WTC11 (cell line): ENCODE measurements at regions not wholly inside any gene's neighbourhood (a gene's known extent, or its start where the extent isn't known, plus 50 kb on each side); places are given as distances from the start of the nearest gene placed in this dataset.

Experiments
- ATF1 ChIP-seq: sonication (generic); formaldehyde crosslinking; IDR thresholded peaks from 2 replicates; pipeline ENCODE4 v1.8.1; 2023; ENCODE audit warnings: mild to moderate bottlenecking, moderate library complexity, missing genetic modification reagents
- E2F1 ChIP-seq: sonication (generic); formaldehyde crosslinking; IDR thresholded peaks from 2 replicates; pipeline ENCODE4 v1.8.0; 2022; ENCODE audit warnings: mild to moderate bottlenecking, missing genetic modification reagents
- JUN ChIP-seq: sonication (generic); formaldehyde crosslinking; IDR thresholded peaks from 2 replicates; pipeline ENCODE4 v1.8.0; 2023; ENCODE audit warnings: mild to moderate bottlenecking, missing genetic modification reagents
- NFATC4 ChIP-seq: fragments of 250-450 bp; sonication (Bioruptor Pico); IDR thresholded peaks from 2 replicates; pipeline ENCODE4 v1.9.0; 2021; ENCODE audit warnings: mild to moderate bottlenecking
- RELA ChIP-seq: sonication (generic); formaldehyde crosslinking; IDR thresholded peaks from 2 replicates; pipeline ENCODE4 v1.8.1; 2022; ENCODE audit warnings: missing genetic modification reagents, mild to moderate bottlenecking, borderline replicate concordance
- ZNF232 ChIP-seq: sonication (generic); formaldehyde crosslinking; IDR thresholded peaks from 2 replicates; pipeline ENCODE4 v1.8.0; 2022; ENCODE audit warnings: mild to moderate bottlenecking, missing genetic modification reagents
- TF ChIP-seq, protein P1 (sequence below): sonication (generic); formaldehyde crosslinking; conservative IDR thresholded peaks from 2 replicates; pipeline ENCODE4 v1.8.1; 2022; ENCODE audit warnings: mild to moderate bottlenecking, missing genetic modification reagents
- TF ChIP-seq, protein P2 (sequence below): fragments of 200-600 bp; IDR thresholded peaks from 2 replicates; pipeline ENCODE4 v1.8.0; 2022; ENCODE audit warnings: antibody characterized with exemption

DNA sequence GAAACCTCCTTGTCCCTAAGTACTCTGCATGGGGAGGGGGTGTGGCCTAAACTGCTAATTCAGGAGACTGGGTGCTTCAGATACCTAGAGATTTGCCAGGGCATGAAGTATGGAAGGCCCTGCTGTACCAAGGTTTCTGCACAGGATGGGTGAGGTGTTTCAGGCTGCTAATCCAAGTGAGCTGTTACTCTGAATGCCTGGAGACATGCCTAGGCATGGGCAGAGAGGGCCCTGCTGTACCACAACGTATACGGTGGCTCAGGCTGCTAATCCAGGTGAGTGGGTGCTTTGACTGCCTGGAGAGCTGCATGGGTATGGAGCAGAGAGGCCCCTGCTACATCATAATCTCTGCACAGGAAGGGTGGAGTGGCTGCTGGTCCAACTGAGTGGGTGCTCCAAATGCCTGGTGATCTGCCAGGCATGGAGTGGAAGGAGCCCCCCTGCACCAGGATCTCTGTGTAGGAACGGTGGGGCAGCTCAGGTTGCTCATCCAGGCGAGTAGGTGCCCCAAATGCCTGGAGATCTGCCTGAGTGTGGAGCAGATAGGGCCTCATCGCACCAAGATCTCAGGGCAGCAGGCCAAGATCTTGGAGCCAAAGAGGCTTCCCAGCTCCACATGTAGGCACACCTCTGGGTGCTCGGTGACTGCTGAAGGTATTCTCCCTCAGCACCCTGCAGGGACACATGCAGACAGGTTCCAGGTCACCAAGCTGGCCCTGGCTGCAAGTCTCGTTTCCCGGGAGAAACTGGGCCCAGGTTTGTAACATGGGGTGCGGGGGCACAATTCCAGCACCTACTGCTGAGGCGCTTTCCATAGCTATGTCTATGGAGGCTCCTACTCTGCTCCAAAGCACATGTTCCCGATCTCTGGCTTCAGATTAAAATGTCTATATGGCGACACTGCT, 252.5 kb upstream of the PLXNA2 start:
- TF ChIP-seq ZNF232 (CRISPR knock-in tag) (no peak), RELA (no peak), NFATC4 (CRISPR knock-in tag) (no peak), JUN (no peak), E2F1 (CRISPR knock-in tag) (no peak), ATF1 (CRISPR knock-in tag) (no peak)
- TF ChIP-seq, protein P1, sequence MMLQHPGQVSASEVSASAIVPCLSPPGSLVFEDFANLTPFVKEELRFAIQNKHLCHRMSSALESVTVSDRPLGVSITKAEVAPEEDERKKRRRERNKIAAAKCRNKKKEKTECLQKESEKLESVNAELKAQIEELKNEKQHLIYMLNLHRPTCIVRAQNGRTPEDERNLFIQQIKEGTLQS (CRISPR knock-in tag), result no peak
- TF ChIP-seq, protein P2, sequence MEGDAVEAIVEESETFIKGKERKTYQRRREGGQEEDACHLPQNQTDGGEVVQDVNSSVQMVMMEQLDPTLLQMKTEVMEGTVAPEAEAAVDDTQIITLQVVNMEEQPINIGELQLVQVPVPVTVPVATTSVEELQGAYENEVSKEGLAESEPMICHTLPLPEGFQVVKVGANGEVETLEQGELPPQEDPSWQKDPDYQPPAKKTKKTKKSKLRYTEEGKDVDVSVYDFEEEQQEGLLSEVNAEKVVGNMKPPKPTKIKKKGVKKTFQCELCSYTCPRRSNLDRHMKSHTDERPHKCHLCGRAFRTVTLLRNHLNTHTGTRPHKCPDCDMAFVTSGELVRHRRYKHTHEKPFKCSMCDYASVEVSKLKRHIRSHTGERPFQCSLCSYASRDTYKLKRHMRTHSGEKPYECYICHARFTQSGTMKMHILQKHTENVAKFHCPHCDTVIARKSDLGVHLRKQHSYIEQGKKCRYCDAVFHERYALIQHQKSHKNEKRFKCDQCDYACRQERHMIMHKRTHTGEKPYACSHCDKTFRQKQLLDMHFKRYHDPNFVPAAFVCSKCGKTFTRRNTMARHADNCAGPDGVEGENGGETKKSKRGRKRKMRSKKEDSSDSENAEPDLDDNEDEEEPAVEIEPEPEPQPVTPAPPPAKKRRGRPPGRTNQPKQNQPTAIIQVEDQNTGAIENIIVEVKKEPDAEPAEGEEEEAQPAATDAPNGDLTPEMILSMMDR, result no peak
